ENCODE measurements at regions not wholly inside any gene's neighbourhood (a gene's known extent, or its start where the extent isn't known, plus 50 kb on each side); places are given as distances from the start of the nearest gene placed in this dataset.

DNA sequence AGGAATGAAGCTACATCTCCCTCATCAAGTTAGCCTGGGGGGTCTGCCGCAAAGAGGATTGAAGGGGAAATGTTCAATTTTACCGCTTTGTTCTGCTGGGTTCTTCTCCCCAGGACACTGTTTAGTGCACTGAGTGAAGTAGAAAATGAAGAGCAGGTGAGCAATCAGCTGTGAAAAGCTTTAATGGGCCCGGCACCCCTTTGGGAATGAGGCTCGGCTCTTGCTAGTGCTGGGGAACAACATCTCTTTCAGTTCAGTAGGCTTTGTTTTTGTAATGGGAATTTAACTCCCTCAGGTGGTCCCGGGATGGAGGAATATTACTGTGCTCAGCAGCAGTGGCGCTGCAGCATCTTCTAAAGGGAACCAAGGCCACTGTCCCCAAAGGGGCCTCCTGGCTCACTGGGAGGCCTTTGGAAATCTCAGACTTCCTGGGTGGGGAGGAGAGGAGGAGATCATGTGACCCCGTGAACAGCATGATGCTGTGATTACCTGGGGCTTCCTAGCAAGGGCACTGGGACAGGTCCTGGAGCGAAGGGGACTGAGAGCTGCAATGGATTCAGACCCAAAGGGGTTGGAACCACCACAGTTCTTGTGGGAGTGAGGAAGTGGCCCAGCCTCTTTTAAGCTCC is 85.2 kb upstream of the MAX start:
- no peak for DNase-seq

GRCh38 chr14:65190312-65190711 is 88.0 kb upstream of the MAX start:
- no peak for DNase-seq

DNA sequence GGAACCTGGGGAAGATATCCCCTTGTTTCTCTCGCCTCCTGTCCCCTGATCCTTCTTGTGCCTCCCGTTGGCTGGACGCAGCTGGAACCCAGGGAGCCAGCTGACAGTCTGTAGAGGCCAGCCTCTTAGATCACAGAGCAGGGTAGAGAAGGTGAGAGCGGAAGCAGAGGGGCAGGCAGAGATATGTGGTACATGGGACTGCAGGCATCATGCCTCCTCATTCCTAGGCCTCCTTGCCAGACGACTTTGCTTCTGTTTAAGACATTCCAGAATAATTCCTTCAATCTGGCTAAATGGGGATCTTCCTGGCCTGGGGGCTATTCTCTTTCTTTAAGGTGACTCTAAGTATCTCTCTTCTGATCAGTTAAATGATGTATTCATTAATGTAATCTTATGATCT is 89.4 kb upstream of the MAX start:
- no peak for DNase-seq

GRCh38 chr14:65192686-65193085 is 90.4 kb upstream of the MAX start:
- no peak for DNase-seq

- no peak for DNase-seq
Measured at GRCh38 chr14:65193916-65194590, 91.7 kb upstream of the MAX start.

DNA sequence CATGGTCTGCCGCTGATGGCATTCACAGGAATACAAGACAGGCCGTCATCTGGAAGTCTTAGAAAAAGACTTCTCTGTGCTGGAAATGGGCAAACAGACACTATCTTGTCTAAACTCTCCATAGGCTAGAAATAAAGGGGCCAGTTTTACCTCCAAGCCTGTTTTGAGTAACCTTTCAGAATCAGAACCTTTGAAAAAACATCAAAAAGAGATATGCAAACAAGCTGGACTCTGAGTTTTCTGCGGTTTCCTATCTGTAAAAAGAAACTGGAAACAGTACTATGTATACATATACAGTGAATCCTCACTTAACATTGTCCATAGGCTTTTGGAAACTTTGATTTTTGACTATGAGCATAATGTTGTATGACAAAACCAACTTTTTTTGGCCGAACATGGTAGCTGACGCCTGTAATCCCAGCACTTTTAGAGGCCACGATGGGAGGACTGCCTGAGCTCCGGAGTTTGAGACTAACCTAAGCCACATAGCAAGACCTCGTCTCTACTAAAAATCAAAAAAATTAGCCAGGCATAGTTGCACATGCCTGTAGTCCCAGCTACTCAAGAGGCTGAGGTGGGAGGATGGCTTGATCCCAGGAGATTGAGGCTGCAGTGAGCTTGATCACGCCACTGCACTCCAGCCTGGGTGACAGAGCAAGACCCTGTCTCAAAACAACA is 92.9 kb upstream of the MAX start:
- no peak for DNase-seq

- DNase-seq: no peak
Measured at GRCh38 chr14:65198346-65198745, 96.0 kb upstream of the MAX start.

GRCh38 chr14:65200454-65200853 is 98.1 kb upstream of the MAX start:
- DNase-seq: no peak

GRCh38 chr14:65203574-65203973 is 101.3 kb upstream of the MAX start:
- DNase-seq: no peak

DNA sequence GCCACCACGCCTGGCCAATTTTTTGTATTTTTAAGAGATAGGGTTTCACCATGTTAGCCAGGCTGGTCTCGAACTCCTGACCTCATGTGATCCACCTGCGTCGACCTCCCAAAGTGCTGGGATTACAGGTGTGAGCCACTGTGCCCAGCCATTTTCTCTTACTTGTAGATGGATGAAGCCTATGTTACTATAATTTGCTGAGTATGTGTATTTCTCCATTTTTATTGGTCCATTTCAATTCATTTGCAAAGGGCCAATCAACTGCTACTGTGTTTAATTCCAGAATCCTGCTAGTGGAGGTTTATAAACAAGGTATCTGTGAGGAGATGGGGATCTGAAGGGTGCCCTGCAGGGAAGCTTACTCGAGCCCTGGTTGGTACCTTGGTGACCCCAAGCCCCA is 101.7 kb upstream of the MAX start:
- DNase-seq: no peak

GRCh38 chr14:65206078-65206447 is 103.7 kb upstream of the MAX start:
- no peak for DNase-seq

DNA sequence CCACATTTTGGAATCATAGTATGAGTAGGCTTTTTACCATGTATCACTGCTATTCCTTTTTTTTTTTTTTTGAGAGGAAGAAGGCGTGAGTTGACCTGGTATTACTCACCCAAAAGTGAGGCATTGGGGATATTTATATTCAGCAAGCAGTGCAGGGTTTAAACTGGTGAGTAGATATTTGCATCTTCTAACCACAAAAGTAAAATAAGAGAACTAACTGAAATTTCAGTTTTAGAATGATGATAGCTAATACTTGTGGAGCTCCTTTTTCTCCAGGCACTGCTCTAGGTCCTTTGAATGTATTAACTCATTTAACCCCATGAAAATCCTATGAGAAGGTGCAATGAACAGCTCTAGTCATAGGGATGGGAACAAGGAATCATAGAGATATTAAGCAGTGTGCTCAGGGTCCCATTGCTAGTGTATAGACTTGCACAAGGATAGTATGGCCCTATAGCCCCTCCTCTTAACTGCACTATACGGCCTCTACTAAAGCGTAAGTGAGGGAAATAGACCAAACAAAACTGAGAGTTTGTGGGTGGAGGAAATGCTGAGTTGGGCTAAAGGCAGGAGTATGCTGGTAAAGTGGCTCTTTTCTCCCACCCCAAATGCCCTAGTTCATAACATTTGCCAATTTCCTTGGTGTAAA is 104.3 kb upstream of the MAX start:
- no peak for DNase-seq

DNA sequence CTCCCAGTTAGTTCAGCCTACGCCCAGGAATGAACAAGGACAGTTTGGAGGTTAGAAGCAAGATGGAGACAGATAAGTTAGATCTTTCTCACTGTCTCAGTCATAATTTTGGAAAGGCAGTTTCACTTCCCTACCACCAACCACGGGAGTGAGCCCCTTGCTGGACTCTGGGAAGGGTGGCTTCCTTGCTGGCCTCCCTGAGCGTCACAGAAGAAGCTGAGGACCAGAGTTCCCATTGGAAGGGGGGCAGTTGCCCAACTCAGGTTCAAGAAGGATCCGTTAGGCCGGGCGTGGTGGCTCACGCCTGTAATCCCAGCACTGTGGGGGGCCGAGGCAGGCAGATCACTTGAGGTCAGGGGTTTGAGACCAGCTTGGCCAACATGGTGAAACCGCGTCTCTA is 106.2 kb upstream of the MAX start:
- DNase-seq: no peak

DNA sequence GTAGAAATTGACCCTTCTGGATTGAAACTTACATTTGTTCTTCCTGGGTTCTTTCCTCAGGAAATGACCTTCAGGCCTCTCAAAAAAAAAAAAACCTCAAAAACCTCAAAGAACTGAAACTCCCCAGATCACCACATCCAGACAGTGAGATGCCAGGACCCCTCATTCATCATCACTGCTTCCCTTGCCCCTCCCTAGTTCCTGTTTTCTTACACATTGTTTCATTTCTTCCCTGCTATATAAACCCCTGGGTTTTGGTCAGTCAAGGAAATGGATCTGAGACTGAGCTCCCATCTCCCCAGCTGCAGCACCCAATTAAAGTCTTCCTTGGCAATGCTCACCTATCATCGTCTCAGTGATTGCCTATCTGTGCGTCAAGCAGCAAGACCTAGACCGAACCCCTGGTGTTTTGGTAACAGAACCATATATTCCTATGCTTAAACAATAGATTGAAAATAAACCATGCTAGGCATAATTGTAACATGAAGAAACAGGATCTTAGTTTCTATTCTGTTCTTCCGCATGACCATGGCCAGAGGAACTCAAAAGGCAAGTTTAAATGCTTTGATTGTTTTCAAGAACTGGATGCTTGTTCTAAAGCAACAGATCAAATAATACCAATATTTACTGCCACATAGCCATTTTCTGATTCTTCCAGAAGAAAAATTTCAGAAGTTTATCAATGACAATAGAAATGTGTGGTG is 108.0 kb upstream of the MAX start:
- no peak for DNase-seq

DNA sequence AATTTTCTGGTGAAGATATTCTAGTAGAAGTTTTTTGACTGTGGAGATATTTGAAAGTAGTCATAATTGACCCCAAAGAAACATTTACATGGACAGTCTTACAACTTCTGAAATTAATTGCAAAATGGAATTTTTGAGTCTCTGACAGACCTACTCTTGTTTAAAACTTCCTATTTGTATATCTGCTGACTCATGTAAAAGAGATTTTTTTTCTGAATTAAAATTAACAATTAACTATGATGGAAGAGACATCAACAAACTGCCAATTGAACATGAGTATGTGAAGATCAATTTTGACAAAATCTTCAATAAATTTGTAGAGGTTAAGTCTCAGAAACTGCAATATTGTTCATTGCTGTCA is 108.5 kb upstream of the MAX start:
- no peak for DNase-seq

DNA sequence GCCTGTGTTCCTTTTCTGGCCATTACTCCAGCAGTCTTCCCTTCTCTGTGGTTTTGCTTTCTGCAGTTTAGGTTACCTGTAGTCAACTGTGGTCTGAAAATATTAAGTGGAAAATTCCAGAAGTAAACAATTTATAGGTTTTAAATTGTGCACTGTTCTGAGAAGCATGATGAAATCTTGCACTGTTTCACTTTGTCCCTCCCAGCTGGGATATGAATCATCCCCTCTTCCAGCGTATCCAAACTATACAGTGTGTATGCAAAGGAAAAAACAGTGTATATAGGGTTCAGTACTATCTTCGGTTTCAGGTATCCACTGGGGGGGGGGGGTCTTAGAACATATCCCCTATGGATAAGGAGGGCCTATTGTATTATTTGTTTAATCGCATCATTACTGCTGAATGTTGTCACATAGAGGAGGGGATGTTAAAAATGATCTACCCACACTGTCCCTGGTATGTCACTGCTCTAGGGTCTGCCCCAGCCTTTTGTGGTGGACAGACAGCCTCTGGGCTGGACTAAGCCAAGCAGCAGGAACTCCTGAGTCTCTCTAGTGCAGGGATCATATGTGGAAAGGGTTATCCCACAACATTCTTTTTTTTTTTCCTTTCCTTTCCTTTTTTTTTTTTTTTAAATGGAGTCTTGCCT is 109.1 kb upstream of the MAX start:
- DNase-seq: no peak

GRCh38 chr14:65213316-65213715 is 111.0 kb upstream of the MAX start:
- no peak for DNase-seq

GRCh38 chr14:65214741-65215140 is 112.4 kb upstream of the MAX start:
- DNase-seq: no peak

DNA sequence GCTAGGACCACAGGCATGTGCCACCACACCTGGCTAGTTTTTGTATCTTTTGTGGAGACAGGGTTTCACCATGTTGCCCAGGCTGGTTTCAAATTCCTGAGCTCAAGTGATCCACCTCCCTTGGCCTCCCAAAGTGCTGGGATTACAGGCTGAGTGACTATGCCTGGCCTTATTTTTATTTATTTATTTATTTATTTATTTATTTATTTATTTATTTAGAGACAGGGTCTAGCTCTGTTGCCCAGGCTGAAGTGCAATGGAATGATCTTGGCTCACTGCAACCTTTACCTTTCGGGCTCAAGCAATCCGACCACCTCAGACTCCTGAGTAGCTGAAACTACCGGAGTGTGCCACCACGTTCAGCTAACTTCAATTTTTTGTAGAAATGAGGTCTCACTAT is 117.0 kb upstream of the MAX start:
- no peak for DNase-seq

DNA sequence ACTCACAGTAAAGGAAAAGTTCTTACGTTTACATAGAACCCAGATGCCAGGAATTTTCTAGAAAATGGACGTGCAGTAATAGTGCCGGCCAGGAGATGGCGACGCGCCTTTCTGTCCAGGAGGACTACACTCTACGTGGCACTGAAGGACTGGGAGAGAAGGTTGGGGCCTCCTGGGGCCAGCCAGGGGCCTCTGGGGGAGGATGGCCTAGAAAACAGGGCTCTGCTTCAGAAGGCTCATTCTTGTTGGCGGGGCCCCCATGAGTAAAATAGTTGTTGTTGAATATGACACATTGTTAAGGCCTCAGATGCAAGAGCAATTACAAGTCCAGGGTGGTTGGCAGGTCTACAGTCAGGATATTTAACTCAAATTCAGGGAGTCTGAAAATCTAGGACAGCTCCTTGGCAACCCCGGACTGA is 120.1 kb upstream of the MAX start:
- DNase-seq: peak; percentile 3

GRCh38 chr14:65223636-65224035 is 121.3 kb upstream of the MAX start:
- no peak for DNase-seq

- DNase-seq: no peak
Measured at GRCh38 chr14:65224799-65225198, 122.5 kb upstream of the MAX start.

Measured in GOT3 (cell line).